MM.1S (cell line): ENCODE measurements at regions not wholly inside any gene's neighbourhood (a gene's known extent, or its start where the extent isn't known, plus 50 kb on each side); places are given as distances from the start of the nearest gene placed in this dataset.
"Not testable (repeated sequence)": the region's sequence is repeated elsewhere in the genome, so short reads cannot be mapped to it uniquely, and the experiment has no call there.

ENCODE experiments used
- DNase-seq: peaks from one replicate; pipeline ENCODE4 v3.0.0-alpha.2; 2015
- H2AFZ ChIP-seq: fragments of 300-600 bp; sonication (generic); 2 replicates; pipeline ENCODE4 v1.6.0; 2016; ENCODE audit warnings: antibody characterized with exemption, low read length
- H3F3A ChIP-seq: fragments of 300-600 bp; sonication (generic); 2 replicates; pipeline ENCODE4 v1.6.1; 2016; ENCODE audit warnings: mild to moderate bottlenecking, antibody characterized with exemption, low read length, moderate library complexity, mixed read lengths; ENCODE audit not compliant: insufficient read depth
- H3K27ac ChIP-seq: fragments of 300-600 bp; sonication (generic); 2 replicates; pipeline ENCODE4 v1.5.1; 2016; ENCODE audit warnings: mild to moderate bottlenecking, low read length
- H3K27me3 ChIP-seq: fragments of 300-600 bp; sonication (generic); replicated peaks from 2 replicates; pipeline ENCODE4 v1.6.0; 2016; ENCODE audit warnings: low read length; ENCODE audit not compliant: insufficient read depth
- H3K36me3 ChIP-seq: fragments of 300-600 bp; sonication (generic); replicated peaks from 2 replicates; pipeline ENCODE4 v1.6.1; 2016; ENCODE audit warnings: mild to moderate bottlenecking, low read length, mixed read lengths; ENCODE audit not compliant: insufficient read depth
- H3K4me1 ChIP-seq: fragments of 300-600 bp; sonication (generic); 2 replicates; pipeline ENCODE4 v1.6.1; 2016; ENCODE audit warnings: low read length, mixed read lengths
- H3K4me2 ChIP-seq: fragments of 300-600 bp; sonication (generic); 2 replicates; pipeline ENCODE4 v1.6.0; 2016; ENCODE audit warnings: low read depth, low read length
- H3K4me3 ChIP-seq: fragments of 300-600 bp; sonication (generic); 2 replicates; pipeline ENCODE4 v1.5.1; 2016; ENCODE audit warnings: low read length, mixed read lengths
- H3K79me2 ChIP-seq: fragments of 300-600 bp; sonication (generic); 2 replicates; pipeline ENCODE4 v1.6.1; 2016; ENCODE audit warnings: mixed run types, low read length, mixed read lengths
- H3K9ac ChIP-seq: fragments of 300-600 bp; sonication (generic); 2 replicates; pipeline ENCODE4 v1.6.1; 2016; ENCODE audit warnings: low read length, mixed read lengths
- H3K9me2 ChIP-seq: fragments of 300-600 bp; sonication (generic); replicated peaks from 2 replicates; pipeline ENCODE4 v1.6.1; 2016; ENCODE audit warnings: mild to moderate bottlenecking, low read length, mixed read lengths; ENCODE audit not compliant: insufficient read depth
- H3K9me3 ChIP-seq: fragments of 300-600 bp; sonication (generic); replicated peaks from 2 replicates; pipeline ENCODE4 v1.6.1; 2016; ENCODE audit warnings: mild to moderate bottlenecking, low read length, mixed read lengths; ENCODE audit not compliant: insufficient read depth
- H4K20me1 ChIP-seq: fragments of 300-600 bp; sonication (generic); 2 replicates; pipeline ENCODE4 v1.6.1; 2016; ENCODE audit warnings: mild to moderate bottlenecking, low read length, moderate library complexity, mixed read lengths; ENCODE audit not compliant: insufficient read depth
- EZH2 ChIP-seq: fragments of 300-600 bp; sonication (generic); optimal IDR thresholded peaks from 2 replicates; pipeline ENCODE3; 2017; ENCODE audit warnings: low read depth, mild to moderate bottlenecking, antibody characterized with exemption, low read length, mixed read lengths
- EZH2phosphoT487 ChIP-seq: fragments of 300-600 bp; sonication (generic); IDR thresholded peaks from 2 replicates; pipeline ENCODE4 v1.6.1; 2018; ENCODE audit warnings: antibody characterized with exemption, low read length
- TF ChIP-seq, protein P1 (sequence below): fragments of 300-600 bp; sonication (generic); IDR thresholded peaks from 2 replicates; pipeline ENCODE4 v1.5.1; 2016; ENCODE audit warnings: antibody characterized with exemption, low read length, mixed read lengths

DNA sequence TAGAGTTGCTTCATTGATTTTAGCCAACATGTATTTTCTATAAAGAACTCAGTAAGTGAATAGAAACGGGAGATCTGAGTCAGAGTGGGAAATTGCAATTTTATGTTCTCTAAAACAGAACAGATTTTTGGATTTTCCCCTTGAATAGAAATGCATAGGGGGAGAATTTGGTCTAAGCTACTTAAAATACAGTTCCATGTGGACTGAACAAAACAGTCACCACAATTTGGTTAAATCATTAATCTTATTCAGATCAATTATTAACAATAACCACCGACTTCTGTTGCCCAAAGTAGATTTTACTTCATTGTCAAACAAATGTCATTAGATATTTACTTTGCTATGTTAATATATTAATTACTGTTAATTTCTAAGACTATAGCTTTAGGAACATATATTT lies 107.7 kb downstream of the SCG2 start:
- Histone ChIP-seq H3K79me2 (no peaks in the 10 kb centered on the region), H3K4me2 (no peak overlapping the region), H3K9me3 (no peaks in the 10 kb centered on the region), H3K36me3 (no peaks in the 10 kb centered on the region), H4K20me1 (no peaks in the 10 kb centered on the region), H3F3A (no peaks in the 10 kb centered on the region), H3K4me3 (no peak overlapping the region), H3K9ac (no peak overlapping the region), H3K27me3 (no peaks in the 10 kb centered on the region), H3K27ac (no peak overlapping the region), H3K9me2 (no peaks in the 10 kb centered on the region), H2AFZ (no peak overlapping the region), H3K4me1 (no peaks in the 10 kb centered on the region)
- TF ChIP-seq EZH2 (no peak), EZH2phosphoT487 (no peak)
- TF ChIP-seq, protein P1, sequence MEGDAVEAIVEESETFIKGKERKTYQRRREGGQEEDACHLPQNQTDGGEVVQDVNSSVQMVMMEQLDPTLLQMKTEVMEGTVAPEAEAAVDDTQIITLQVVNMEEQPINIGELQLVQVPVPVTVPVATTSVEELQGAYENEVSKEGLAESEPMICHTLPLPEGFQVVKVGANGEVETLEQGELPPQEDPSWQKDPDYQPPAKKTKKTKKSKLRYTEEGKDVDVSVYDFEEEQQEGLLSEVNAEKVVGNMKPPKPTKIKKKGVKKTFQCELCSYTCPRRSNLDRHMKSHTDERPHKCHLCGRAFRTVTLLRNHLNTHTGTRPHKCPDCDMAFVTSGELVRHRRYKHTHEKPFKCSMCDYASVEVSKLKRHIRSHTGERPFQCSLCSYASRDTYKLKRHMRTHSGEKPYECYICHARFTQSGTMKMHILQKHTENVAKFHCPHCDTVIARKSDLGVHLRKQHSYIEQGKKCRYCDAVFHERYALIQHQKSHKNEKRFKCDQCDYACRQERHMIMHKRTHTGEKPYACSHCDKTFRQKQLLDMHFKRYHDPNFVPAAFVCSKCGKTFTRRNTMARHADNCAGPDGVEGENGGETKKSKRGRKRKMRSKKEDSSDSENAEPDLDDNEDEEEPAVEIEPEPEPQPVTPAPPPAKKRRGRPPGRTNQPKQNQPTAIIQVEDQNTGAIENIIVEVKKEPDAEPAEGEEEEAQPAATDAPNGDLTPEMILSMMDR = no peak
- no peak for DNase-seq

DNA sequence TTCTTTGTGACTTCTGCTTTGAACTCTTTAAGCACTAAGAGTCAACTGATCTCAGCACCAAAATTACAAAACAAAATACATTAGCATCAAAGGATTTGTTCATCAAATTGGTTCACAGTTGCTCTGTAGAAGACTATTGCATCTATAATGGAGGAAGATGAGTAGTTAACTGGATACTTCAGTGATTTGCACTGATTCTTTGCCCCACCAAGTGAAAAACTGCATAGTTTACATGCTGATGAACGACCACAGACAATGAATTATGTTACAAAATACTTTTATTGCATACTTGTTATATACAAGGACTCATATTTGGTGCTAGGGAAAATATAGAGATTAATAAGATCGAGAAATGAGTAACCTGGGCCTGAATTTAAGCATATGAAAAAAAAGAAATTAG lies 107.2 kb downstream of the SCG2 start:
- H3K4me1 ChIP-seq = no peaks in the 10 kb centered on the region
- H3K9ac ChIP-seq = no peak overlapping the region
- no peaks in the 10 kb centered on the region for H3F3A ChIP-seq
- H3K4me3 ChIP-seq = no peak overlapping the region
- no peak overlapping the region for H3K27ac ChIP-seq
- H3K79me2 ChIP-seq = no peaks in the 10 kb centered on the region
- H3K4me2 ChIP-seq = no peak overlapping the region
- H3K9me2 ChIP-seq = no peaks in the 10 kb centered on the region
- no peak overlapping the region for H2AFZ ChIP-seq
- TF ChIP-seq, protein P1 = no peak
- no peak for TF ChIP-seq EZH2
- no peak for TF ChIP-seq EZH2phosphoT487
- no peaks in the 10 kb centered on the region for H3K36me3 ChIP-seq
- H4K20me1 ChIP-seq = no peaks in the 10 kb centered on the region
- DNase-seq = no peak
- no peaks in the 10 kb centered on the region for H3K27me3 ChIP-seq
- H3K9me3 ChIP-seq = no peaks in the 10 kb centered on the region

DNA sequence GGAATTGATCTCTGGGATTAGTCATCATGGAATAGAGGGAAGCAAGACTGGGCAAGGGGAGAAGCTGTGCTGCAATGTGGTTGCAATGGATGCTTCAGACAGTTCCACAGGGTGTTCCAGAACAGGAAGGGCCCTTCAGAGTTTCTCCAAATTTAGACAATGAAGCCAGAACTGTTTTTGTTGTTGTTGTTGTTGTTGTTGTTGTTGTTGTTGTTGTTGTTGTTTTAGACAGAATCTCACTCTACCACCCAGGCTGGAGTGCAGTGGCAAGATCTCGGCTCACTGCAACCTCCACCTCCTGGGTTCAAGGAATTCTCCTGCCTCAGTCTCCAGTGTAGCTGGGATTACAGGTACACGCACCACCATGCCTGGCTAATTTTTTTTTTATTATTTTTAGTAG lies 105.3 kb downstream of the SCG2 start:
- H3K36me3 ChIP-seq = not testable (repeated sequence)

DNA sequence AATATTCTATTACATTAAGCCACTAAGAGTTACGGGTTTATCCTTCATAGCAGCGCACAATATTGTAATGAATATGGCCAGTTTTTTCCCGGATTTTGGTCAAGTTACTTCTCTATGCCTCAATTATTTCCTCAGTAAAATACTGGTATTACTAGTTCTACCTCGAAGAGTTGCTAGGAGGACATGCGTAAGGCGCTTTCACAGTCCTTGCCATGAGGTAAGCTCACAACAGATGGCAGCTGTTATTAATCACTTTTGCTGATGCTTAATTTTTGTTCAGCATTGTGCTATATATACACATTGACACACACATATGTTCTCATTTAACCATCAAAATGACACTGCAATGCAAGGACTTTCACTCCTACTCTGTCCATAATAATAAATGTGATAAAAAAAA lies 101.5 kb downstream of the SCG2 start:
- no peak overlapping the region for H3K4me3 ChIP-seq
- no peaks in the 10 kb centered on the region for H3K27me3 ChIP-seq
- no peaks in the 10 kb centered on the region for H3K4me1 ChIP-seq
- H3K9me2 ChIP-seq = no peaks in the 10 kb centered on the region
- no peaks in the 10 kb centered on the region for H3K79me2 ChIP-seq
- H3K4me2 ChIP-seq = no peak overlapping the region
- H3F3A ChIP-seq = no peaks in the 10 kb centered on the region
- no peak overlapping the region for H2AFZ ChIP-seq
- no peak for TF ChIP-seq EZH2phosphoT487
- TF ChIP-seq, protein P1 = no peak
- no peak overlapping the region for H3K27ac ChIP-seq
- H4K20me1 ChIP-seq = no peaks in the 10 kb centered on the region
- H3K9me3 ChIP-seq = no peaks in the 10 kb centered on the region
- DNase-seq = no peak
- H3K36me3 ChIP-seq = no peaks in the 10 kb centered on the region
- no peak overlapping the region for H3K9ac ChIP-seq

More for the DNA sequence above, 105.3 kb downstream of the SCG2 start:
- H4K20me1 ChIP-seq, H3K27me3 ChIP-seq, H3K4me3 ChIP-seq, H3F3A ChIP-seq, H3K4me2 ChIP-seq, H3K9me3 ChIP-seq, H3K9me2 ChIP-seq, H2AFZ ChIP-seq, H3K27ac ChIP-seq, DNase-seq, H3K4me1 ChIP-seq, H3K9ac ChIP-seq, H3K79me2 ChIP-seq: not testable (repeated sequence)
